ENCODE measurements at regions not wholly inside any gene's neighbourhood (a gene's known extent, or its start where the extent isn't known, plus 50 kb on each side); places are given as distances from the start of the nearest gene placed in this dataset.

GRCh38 chr1:56413671-56414199, 165.6 kb downstream of the PLPP3 start (continued):
- TF ChIP-seq NBN (conservative IDR thresholded peaks at IDR 0.05) (no peak), ZNF766 (CRISPR knock-in tag; IDR thresholded peaks at IDR 0.05; ENCODE audit: borderline replicate concordance) (no peak), CENPX (CRISPR knock-in tag; IDR thresholded peaks at IDR 0.05) (no peak), ELF3 (CRISPR knock-in tag; IDR thresholded peaks at IDR 0.05) (peak; percentile 85), NFIC (IDR thresholded peaks at IDR 0.05; ENCODE audit: low read length) (no peak), ZNF484 (CRISPR knock-in tag; IDR thresholded peaks at IDR 0.05; ENCODE audit: borderline replicate concordance, low read depth) (no peak), TFAP4 (IDR thresholded peaks at IDR 0.05; ENCODE audit: borderline replicate concordance, low read depth) (peak; percentile 86; the same call in 1 of the 2 replicates), XRCC5 (optimal IDR thresholded peaks at IDR 0.05; ENCODE audit: low read length) (no peak), HNRNPL (IDR thresholded peaks at IDR 0.05; ENCODE audit: low read depth, low read length) (no peak), RBM22 (optimal IDR thresholded peaks at IDR 0.05; ENCODE audit: low read length) (no peak), ZNF468 (CRISPR knock-in tag; IDR thresholded peaks at IDR 0.05) (no peak), THYN1 (CRISPR knock-in tag; IDR thresholded peaks at IDR 0.05; ENCODE audit: borderline replicate concordance, low read depth) (no peak), BRD4 (CRISPR knock-in tag; IDR thresholded peaks at IDR 0.05) (no peak; the same call in 1 of the 2 replicates), ZSCAN22 (CRISPR knock-in tag; IDR thresholded peaks at IDR 0.05) (no peak), ZNF687 (CRISPR knock-in tag; IDR thresholded peaks at IDR 0.05) (peak; percentile 56; the same call in 1 of the 2 replicates), ZSCAN12 (CRISPR knock-in tag; IDR thresholded peaks at IDR 0.05) (no peak), KLF6 (CRISPR knock-in tag; IDR thresholded peaks at IDR 0.05) (no peak), ZNF20 (CRISPR knock-in tag; IDR thresholded peaks at IDR 0.05) (no peak), SATB2 (CRISPR knock-in tag; IDR thresholded peaks at IDR 0.05) (no peak; the same call in 1 of the 2 replicates), HNF1B (CRISPR knock-in tag; IDR thresholded peaks at IDR 0.05) (0 out of 2 replicates have a peak, but pooled peaks have one; percentile 21), ZNF547 (CRISPR knock-in tag; IDR thresholded peaks at IDR 0.05) (no peak), E2F1 (CRISPR knock-in tag; IDR thresholded peaks at IDR 0.05) (no peak), ZNF232 (CRISPR knock-in tag; IDR thresholded peaks at IDR 0.05; ENCODE audit: borderline replicate concordance) (no peak), SMAD3 (CRISPR knock-in tag; IDR thresholded peaks at IDR 0.05) (no peak), GABPB1 (CRISPR knock-in tag; IDR thresholded peaks at IDR 0.05) (0 out of 2 replicates have a peak, but pooled peaks have one; percentile 14)
